C1 segment of cervical spinal cord (tissue), 14 donors: ENCODE measurements at regions not wholly inside any gene's neighbourhood (a gene's known extent, or its start where the extent isn't known, plus 50 kb on each side); places are given as distances from the start of the nearest gene placed in this dataset.
"Not testable (repeated sequence)": the region's sequence is repeated elsewhere in the genome, so short reads cannot be mapped to it uniquely, and the experiment has no call there.

ENCODE experiments used
- DNase-seq, 14 donors: peaks; one replicate each; lab custom pipeline; 2025; lab: John Stamatoyannopoulos, UW

GRCh38 chr2:212913640-212914306, 237.6 kb downstream of the IKZF2 start:
- DNase-seq: no peak

GRCh38 chr2:212912445-212913103, 238.8 kb downstream of the IKZF2 start:
- DNase-seq: no peak

- DNase-seq: no peak
Measured at GRCh38 chr2:212911011-212911410, 240.4 kb downstream of the IKZF2 start.

DNA sequence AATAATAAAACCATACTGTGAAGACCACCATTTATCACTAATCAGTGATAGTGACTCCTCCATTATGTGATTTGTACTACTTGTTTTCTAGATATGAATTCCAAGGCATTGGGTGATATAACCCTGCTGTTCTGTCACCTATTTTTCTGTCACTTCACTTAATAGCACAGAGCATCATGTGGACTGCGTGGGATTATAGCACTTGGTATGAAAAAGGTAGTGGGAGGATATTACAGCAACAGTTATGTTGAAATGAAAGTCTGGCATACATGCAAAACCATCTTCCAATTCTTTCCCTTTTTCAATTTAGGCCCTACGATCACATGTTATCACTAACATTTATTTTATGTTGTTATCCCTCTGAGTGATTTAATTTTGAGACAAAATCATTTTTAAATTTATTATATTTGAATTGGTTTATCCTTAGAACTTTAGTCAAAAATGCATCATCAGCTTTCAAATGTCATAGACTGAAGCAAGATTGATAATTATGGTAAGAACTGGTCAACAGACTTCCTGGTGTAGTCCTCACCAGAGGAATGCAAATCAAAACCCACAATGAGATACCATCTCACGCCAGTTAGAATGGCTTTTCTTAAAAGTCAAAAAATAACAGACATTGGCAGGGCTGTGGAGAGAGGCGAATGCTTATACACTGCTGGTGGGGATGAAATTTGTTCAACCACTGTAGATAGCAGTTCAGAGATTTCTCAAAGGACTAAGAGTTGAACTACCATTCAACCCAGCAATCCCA, 242.6 kb downstream of the IKZF2 start:
- DNase-seq: no peak

GRCh38 chr2:212908031-212908430, 243.4 kb downstream of the IKZF2 start:
- no peak for DNase-seq

DNA sequence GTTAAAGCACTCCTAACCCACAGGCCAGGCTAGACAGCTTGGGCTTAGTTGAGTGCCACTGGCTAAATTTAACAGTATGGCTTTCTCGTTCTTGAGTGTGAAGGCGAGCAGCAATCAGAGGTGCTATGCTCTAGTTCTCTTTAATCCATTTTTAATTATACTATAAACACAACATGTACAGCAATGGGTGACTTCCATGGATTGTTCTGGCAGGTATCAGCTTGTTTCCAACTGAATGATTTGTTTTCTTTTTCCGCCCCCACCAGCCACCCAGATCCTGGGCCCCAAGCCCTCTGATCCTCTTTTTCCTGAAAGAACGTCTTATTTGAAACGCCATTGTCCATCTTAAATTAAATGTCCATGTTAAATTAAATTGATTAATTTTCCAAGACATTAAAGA, 244.8 kb downstream of the IKZF2 start:
- no peak for DNase-seq

DNA sequence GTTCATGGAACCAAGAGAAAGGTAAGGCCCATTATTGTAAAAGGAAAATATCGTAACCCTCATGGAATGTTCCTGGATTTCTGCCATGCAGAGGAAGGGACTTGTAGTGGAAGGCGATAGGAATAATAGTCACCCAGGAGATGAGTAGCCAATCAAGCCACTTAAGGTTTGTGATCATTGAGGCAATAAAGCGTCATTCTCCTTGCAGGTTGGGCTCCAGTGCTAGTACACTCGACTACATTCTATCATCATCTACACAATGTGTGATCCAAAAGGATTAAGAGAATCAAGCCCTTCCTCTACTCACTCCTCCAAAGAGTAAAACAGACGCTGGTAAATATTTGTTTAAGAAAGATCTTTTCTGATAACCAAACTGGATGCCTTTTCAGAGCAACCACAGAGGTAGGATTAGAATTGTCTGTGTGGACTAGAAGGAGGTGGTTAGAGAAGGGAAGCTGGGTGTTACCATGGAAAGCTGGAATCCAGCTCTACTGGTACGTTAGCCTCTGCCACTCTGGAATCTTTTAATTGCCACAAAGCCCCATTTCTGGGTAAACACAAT, 245.7 kb downstream of the IKZF2 start:
- DNase-seq: no peak

GRCh38 chr2:212904646-212905045, 246.8 kb downstream of the IKZF2 start:
- DNase-seq: no peak

- DNase-seq: no peak
Measured at GRCh38 chr2:212903413-212903812, 248.0 kb downstream of the IKZF2 start.

GRCh38 chr2:212902421-212902820, 249.0 kb downstream of the IKZF2 start:
- DNase-seq: no peak

- no peak for DNase-seq
Measured at GRCh38 chr2:212901604-212902275, 249.7 kb downstream of the IKZF2 start.

DNA sequence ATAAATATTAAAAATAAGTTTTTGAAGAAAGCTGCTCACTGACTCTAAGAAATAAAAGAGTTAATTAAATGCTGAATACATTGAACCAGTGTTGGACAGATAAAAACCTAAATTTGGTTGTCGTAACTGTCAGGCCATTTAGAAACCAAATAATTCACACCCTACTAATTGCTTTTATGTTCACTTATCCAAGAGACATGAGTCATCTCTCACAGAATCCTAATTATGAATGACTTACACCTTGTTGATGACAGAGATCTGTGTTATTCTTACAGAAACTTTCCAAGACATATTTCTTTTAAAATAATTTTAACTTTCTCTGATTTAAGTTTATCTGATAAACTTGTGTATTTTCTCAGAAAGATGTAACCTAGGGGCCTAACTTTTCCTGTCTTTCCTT, 250.7 kb downstream of the IKZF2 start:
- no peak for DNase-seq

- DNase-seq: no peak
Measured at GRCh38 chr2:212898011-212898410, 253.4 kb downstream of the IKZF2 start.

- DNase-seq: no peak
Measured at GRCh38 chr2:212897296-212897695, 254.1 kb downstream of the IKZF2 start.

GRCh38 chr2:212894026-212894425, 257.4 kb downstream of the IKZF2 start:
- DNase-seq: no peak

GRCh38 chr2:212893216-212893615, 258.2 kb downstream of the IKZF2 start:
- no peak for DNase-seq

DNA sequence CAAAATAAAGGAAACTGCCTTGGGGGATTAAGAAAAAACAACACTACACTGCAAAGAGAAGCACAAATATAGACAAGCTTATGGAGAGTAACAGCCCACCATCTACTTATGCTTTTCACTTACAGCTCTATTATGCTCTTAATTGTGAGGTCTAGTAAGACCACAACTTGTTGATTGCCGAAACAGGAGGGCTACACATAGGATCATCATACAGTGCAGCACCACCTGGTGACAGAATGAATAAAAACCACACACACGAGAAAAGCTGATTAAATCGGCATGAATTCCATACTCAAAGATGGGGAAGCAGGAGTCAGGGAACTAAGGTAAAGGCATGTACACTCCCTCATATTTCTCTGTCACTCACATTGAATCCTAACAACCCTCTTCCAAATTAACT, 259.2 kb downstream of the IKZF2 start:
- no peak for DNase-seq

- DNase-seq: no peak
Measured at GRCh38 chr2:212891580-212891979, 259.8 kb downstream of the IKZF2 start.

GRCh38 chr2:212882626-212883025, 268.8 kb downstream of the IKZF2 start:
- DNase-seq: no peak

DNA sequence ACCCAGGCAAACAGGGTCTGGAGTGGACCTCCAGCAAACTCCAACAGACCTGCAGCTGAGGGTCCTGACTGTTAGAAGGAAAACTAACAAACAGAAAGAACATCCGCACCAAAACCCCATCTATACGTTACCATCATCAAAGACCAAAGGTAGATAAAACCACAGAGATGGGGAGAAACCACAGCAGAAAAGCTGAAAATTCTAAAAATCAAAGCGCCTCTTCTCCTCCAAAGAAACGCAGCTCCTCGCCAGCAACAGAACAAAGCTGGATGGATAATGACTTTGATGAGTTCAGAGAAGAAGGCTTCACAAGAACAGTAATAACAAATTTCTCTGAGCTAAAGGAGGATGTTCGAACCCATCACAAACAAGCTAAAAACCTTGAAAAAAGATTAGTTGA, 274.9 kb downstream of the IKZF2 start:
- not testable (repeated sequence) for DNase-seq

DNA sequence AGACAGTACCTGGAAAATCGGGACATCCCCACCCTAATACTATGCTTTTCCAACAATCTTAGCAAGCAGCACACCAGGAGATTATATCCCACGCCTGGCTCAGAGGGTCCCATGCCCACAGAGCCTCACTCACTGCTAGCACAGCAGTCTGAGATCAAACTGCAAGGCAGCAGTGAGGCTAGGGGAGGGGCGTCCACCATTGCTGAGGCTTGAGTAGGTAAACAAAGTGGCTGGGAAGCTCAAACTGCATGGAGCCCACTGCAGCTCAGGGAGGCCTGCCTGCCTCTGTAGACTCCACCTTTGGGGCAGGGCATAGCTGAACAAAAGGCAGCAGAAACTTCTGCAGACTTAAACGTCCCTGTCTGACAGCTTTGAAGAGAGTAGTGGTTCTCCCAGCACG, 275.5 kb downstream of the IKZF2 start:
- not testable (repeated sequence) for DNase-seq

DNA sequence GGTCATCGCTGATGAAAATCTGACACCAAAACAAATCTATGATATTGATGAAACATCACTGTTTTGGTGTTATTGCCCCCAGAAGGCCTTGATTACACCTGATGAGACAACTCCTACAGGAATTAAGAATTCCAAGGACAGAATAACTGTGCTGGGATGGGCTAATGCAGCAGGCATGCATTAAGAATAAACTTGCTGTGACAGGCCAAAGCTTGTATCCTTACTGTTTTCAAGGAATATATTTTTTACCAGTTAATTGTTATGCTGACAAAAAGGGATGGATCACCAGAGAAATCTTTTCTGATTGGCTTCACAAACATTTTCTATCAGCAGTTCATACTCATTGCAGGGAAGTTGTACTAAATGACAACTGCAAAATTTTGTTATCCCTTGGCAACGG, 278.2 kb downstream of the IKZF2 start:
- no peak for DNase-seq
